ENCODE measurements at regions not wholly inside any gene's neighbourhood (a gene's known extent, or its start where the extent isn't known, plus 50 kb on each side); places are given as distances from the start of the nearest gene placed in this dataset.

DNA sequence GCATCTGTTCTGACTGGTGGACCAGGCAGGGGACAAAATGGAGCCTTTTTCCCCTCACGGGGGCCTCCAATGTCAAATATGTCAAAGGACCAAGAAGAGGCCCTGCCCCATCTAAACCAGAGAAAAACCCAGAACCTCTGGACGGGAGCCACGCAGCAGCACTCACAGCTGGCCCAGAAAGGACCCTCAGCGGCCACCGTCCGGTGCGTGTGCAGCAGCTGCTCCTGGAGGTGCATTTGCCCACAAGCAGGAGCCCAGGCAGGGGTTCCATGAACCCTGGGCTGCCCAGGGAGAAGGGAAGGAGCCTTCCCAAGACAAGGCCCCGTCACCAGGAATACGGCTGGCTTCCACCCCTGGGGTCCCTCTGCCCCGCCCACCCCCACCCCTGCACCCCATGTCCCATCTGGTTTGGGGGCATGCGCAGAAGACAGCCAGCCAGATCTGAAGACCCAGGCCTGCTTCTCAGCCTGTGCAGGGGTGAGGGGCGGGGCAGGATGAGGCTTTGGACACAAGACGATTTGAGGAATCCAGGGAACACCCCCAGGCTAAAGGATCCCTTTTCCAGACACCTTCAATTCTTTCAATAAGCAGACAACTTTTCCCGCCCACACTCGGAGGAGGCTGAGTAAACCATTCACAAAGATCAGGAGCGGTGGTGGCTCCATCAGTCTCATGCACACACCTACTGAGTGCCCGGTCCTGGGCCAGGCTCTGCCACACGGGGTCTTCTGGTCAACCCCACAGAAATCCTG, 423.1 kb downstream of the SHANK2 start:
- TF ChIP-seq EZH2 (IDR thresholded peaks at IDR 0.05; ENCODE audit: insufficient read depth, poor library complexity, severe bottlenecking) (no peak), EZH2phosphoT487 (IDR thresholded peaks at IDR 0.05; ENCODE audit: insufficient read depth, low read depth) (no peak)

Measured in GM23248 (cell line).